CD8-positive, alpha-beta memory T cell (primary cell): ENCODE measurements at regions not wholly inside any gene's neighbourhood (a gene's known extent, or its start where the extent isn't known, plus 50 kb on each side); places are given as distances from the start of the nearest gene placed in this dataset.
A peak's percentile ranks its signal among the peaks of the same experiment; 100 is the strongest.

Experiments
- CTCF ChIA-PET: fragments of 350-600 bp; sonication (Branson Sonifier 250); formaldehyde crosslinking; loops from one replicate; lab custom pipeline; 2021; ENCODE audit warnings: antibody characterized with exemption; lab: Charles Lee
- POLR2A ChIA-PET: fragments of 350-600 bp; sonication (Branson Sonifier 250); formaldehyde crosslinking; loops from one replicate; lab custom pipeline; 2021; ENCODE audit warnings: antibody characterized with exemption; lab: Charles Lee
- DNase-seq, 5 donors: peaks; one replicate each; pipeline versions ENCODE4 v3.0.0 to v3.0.0-alpha.2; 2020 to 2022; ENCODE audit warnings: mixed read lengths in 1 of 5
- H3K27ac ChIP-seq: one replicate; pipeline ENCODE4 v1.7.0; 2013; ENCODE audit warnings: low read depth, mild to moderate bottlenecking, low read length, moderate library complexity
- H3K27me3 ChIP-seq: 2 replicates; pipeline ENCODE4 v1.7.0; 2013; ENCODE audit warnings: low read length, mild to moderate bottlenecking; ENCODE audit not compliant: insufficient read depth, poor library complexity, severe bottlenecking
- H3K36me3 ChIP-seq: 2 replicates; pipeline ENCODE4 v1.7.0; 2013; ENCODE audit warnings: mild to moderate bottlenecking, low read length, moderate library complexity; ENCODE audit not compliant: insufficient read depth
- H3K4me1 ChIP-seq: 2 replicates; pipeline ENCODE4 v1.7.0; 2013; ENCODE audit warnings: mild to moderate bottlenecking, low read length, moderate library complexity; ENCODE audit not compliant: insufficient read depth
- H3K4me3 ChIP-seq: 2 replicates; pipeline ENCODE4 v1.7.0; 2013; ENCODE audit warnings: mild to moderate bottlenecking, low read length
- H3K9me3 ChIP-seq: 2 replicates; pipeline ENCODE4 v1.7.0; 2013; ENCODE audit warnings: mild to moderate bottlenecking, low read length
- H3K27ac Mint-ChIP-seq, 8 donors: one replicate each; pipeline ENCODE4 v1.8.0; 2020 to 2021; ENCODE audit warnings: mixed read lengths in 8 of 8, mild to moderate bottlenecking in 6 of 8, inconsistent platforms in 3 of 8, moderate library complexity in 3 of 8
- H3K27me3 Mint-ChIP-seq, 2 donors: one replicate each; pipeline ENCODE4 v1.8.0; 2020 to 2021; ENCODE audit warnings: mixed read lengths in 2 of 2, mild to moderate bottlenecking in 1 of 2, moderate library complexity in 1 of 2
- H3K36me3 Mint-ChIP-seq, 3 donors: one replicate each; pipeline ENCODE4 v1.8.0; 2020 to 2021; ENCODE audit warnings: mixed read lengths in 3 of 3, inconsistent platforms in 1 of 3, mild to moderate bottlenecking in 1 of 3
- H3K4me1 Mint-ChIP-seq, 3 donors: one replicate each; pipeline ENCODE4 v1.8.0; 2020 to 2021; ENCODE audit warnings: mixed read lengths in 3 of 3, inconsistent platforms in 1 of 3, mild to moderate bottlenecking in 1 of 3
- H3K4me3 Mint-ChIP-seq, 7 donors: one replicate each; pipeline ENCODE4 v1.8.0; 2020 to 2021; ENCODE audit warnings: mixed read lengths in 7 of 7, mild to moderate bottlenecking in 6 of 7, moderate library complexity in 4 of 7, inconsistent platforms in 2 of 7
- H3K9me3 Mint-ChIP-seq, 5 donors: one replicate each; pipeline ENCODE4 v1.8.0; 2020 to 2022; ENCODE audit warnings: mixed read lengths in 5 of 5, mild to moderate bottlenecking in 3 of 5, moderate library complexity in 2 of 5, inconsistent platforms in 1 of 5

- POLR2A ChIA-PET, result interaction anchor here (0.8 to 1.8 kb wide), 2 partner anchors 9 to 64 kb away, joined by 3 to 14 read pairs; no protein-coding TSS in a partner anchor
- peak overlapping the region; percentile 73 for H3K4me3 ChIP-seq
- H3K4me1 Mint-ChIP-seq, result peaks cover 0 to 42% (median 0%) of the 10 kb centered on the region in 3 donors
- DNase-seq, result peak in 3 of 5 donors; percentile 7 to 53 (median 13)
- no peaks in the 10 kb centered on the region for H3K9me3 ChIP-seq
- H3K27ac ChIP-seq, result peak overlapping the region; percentile 47
- H3K27me3 Mint-ChIP-seq, result no peaks in the 10 kb centered on the region
- CTCF ChIA-PET, result interaction anchor here (0.9 to 3.2 kb wide), 7 partner anchors 14 to 73 kb away, joined by 3 to 27 read pairs (median 4); no protein-coding TSS in a partner anchor
- H3K9me3 Mint-ChIP-seq, result no peaks in the 10 kb centered on the region
- no peaks in the 10 kb centered on the region for H3K36me3 ChIP-seq
- H3K36me3 Mint-ChIP-seq, result peaks cover 0 to 8% (median 0%) of the 10 kb centered on the region in 3 donors
- H3K4me1 ChIP-seq, result peaks cover 22% of the 10 kb centered on the region
- H3K4me3 Mint-ChIP-seq, result peak overlapping the region in 2 of 7 donors; percentile 92 to 99
- H3K27ac Mint-ChIP-seq, result peak overlapping the region in 2 of 8 donors; percentile 91 to 95
- H3K27me3 ChIP-seq, result no peaks in the 10 kb centered on the region
Observed at GRCh38 chrY:19503092-19503449, 241.5 kb downstream of the KDM5D start.

DNA sequence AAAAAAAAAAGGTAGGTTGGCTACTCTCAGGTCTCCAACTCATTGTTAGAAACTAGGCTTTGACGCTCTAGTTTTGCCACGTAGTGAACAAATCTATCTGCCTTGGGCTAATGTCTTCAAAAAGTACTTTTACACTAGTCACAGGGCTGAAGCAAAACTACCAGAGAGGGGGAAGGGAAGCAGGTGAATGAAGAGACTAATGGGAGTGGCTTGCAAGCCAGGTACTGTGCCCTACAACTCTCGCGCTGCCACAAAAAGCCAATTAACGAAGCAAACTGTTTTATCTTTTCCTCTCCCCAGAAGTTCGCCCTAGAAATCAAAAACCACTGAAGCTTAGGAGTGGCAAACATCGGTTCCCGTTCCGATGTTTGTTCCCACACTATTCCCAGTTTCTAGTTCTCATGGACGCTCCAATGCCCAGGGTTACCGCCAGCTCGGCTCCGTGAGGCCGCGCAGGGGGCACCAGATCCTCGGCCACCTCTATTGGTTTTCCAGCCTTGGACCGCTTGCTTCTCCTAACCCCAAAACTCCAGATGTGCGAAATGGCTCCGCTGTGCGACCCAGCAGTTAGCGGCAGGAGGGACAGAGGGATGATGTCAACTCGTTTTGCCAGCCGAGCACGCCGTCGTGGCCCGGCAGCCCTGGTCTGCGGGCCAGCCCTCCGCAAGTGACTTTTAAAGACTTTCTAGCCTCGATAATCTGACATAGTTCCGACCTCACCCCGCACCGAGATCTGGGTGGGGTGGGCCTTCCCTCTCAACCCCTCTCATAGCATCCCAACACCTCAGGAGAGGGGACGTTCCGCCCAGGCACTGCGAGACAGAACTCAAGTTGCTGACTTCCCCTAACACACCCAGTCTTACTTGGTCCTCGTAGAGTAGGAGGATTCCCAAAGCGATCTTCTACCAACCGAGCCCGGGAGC, 242.1 kb downstream of the KDM5D start:
- Histone ChIP-seq H3K36me3 (no peaks in the 10 kb centered on the region), H3K27me3 (no peaks in the 10 kb centered on the region), H3K27ac (peak overlapping the region; percentile 47), H3K9me3 (no peaks in the 10 kb centered on the region), H3K4me3 (peak overlapping the region; percentile 73), H3K4me1 (peaks cover 29% of the 10 kb centered on the region)
- ChIA-PET CTCF (interaction anchor here (0.9 to 3.2 kb wide), 7 partner anchors 13 to 72 kb away, joined by 3 to 27 read pairs (median 4); no protein-coding TSS in a partner anchor), POLR2A (interaction anchor here (0.8 to 1.8 kb wide), 2 partner anchors 8 to 65 kb away, joined by 3 to 14 read pairs; no protein-coding TSS in a partner anchor)
- H3K4me1 Mint-ChIP-seq, result peaks cover 0 to 48% (median 0%) of the 10 kb centered on the region in 3 donors
- H3K27me3 Mint-ChIP-seq, result no peaks in the 10 kb centered on the region
- peak overlapping the region in 2 of 8 donors; percentile 91 to 95 for H3K27ac Mint-ChIP-seq
- H3K4me3 Mint-ChIP-seq, result peak overlapping the region in 2 of 7 donors; percentile 92 to 99
- no peaks in the 10 kb centered on the region for H3K9me3 Mint-ChIP-seq
- DNase-seq, result peak in 2 of 5 donors; percentile 1 to 45
- peaks cover 0 to 8% (median 0%) of the 10 kb centered on the region in 3 donors for H3K36me3 Mint-ChIP-seq

GRCh38 chrY:19498556-19498955, 246.0 kb downstream of the KDM5D start:
- Mint-ChIP-seq H3K27me3 (no peaks in the 10 kb centered on the region), H3K27ac (peak overlapping the region in 2 of 8 donors; percentile 83 to 95), H3K9me3 (no peaks in the 10 kb centered on the region), H3K4me1 (peaks cover 0 to 82% (median 0%) of the 10 kb centered on the region in 3 donors), H3K36me3 (peaks cover 0 to 8% (median 0%) of the 10 kb centered on the region in 3 donors), H3K4me3 (peak overlapping the region in 2 of 7 donors; percentile 54 to 79)
- H3K9me3 ChIP-seq, result no peaks in the 10 kb centered on the region
- H3K4me1 ChIP-seq, result peaks cover 41% of the 10 kb centered on the region
- ChIA-PET POLR2A (interaction anchor here (1.6 kb wide), 1 partner anchor 69 kb away, joined by 4 read pairs; no protein-coding TSS in a partner anchor), CTCF (interaction anchor here (1.2 kb wide), 1 partner anchor 65 kb away, joined by 3 read pairs; no protein-coding TSS in a partner anchor)
- H3K4me3 ChIP-seq, result peak overlapping the region; percentile 28
- H3K27me3 ChIP-seq, result no peaks in the 10 kb centered on the region
- no peaks in the 10 kb centered on the region for H3K36me3 ChIP-seq
- peak in 1 of 5 donors; percentile 41 for DNase-seq
- no peak overlapping the region for H3K27ac ChIP-seq

DNA sequence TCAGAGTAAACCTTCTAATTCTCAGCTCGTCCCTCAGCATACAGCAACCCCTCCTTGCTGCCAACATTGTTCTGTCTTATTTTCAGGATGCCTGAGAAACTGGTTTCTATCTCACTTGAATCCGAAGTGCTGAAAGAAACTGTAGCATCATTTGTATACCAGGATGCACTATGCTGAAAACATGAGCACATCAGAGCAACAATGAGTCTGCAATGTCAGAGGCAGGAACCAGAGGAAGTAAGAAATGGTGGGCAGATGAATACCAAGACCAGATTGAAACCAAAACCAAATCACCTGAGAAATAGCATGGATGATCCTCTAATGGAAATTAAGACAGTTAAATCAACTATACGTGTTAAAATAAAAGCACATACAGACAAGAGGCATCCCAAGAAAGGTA, 257.0 kb downstream of the KDM5D start:
- Histone ChIP-seq H3K4me1 (no peaks in the 10 kb centered on the region), H3K9me3 (no peaks in the 10 kb centered on the region), H3K27ac (no peak overlapping the region), H3K27me3 (no peaks in the 10 kb centered on the region), H3K4me3 (no peak overlapping the region), H3K36me3 (no peaks in the 10 kb centered on the region)
- ChIA-PET POLR2A (no interaction called here), CTCF (no interaction called here)
- Mint-ChIP-seq H3K27ac (no peak overlapping the region), H3K27me3 (no peaks in the 10 kb centered on the region), H3K36me3 (peaks cover 0 to 19% (median 0%) of the 10 kb centered on the region in 3 donors), H3K9me3 (peaks cover 0 to 4% (median 0%) of the 10 kb centered on the region in 5 donors), H3K4me1 (peaks cover 0 to 12% (median 0%) of the 10 kb centered on the region in 3 donors), H3K4me3 (no peak overlapping the region)
- no peak for DNase-seq

- H3K27ac ChIP-seq, result no peak overlapping the region
- no peak overlapping the region for H3K4me3 Mint-ChIP-seq
- H3K4me1 ChIP-seq, result no peaks in the 10 kb centered on the region
- no peaks in the 10 kb centered on the region for H3K9me3 ChIP-seq
- POLR2A ChIA-PET, result no interaction called here
- H3K4me1 Mint-ChIP-seq, result peaks cover 0 to 8% (median 0%) of the 10 kb centered on the region in 3 donors
- CTCF ChIA-PET, result no interaction called here
- peaks cover 0 to 4% (median 0%) of the 10 kb centered on the region in 5 donors for H3K9me3 Mint-ChIP-seq
- no peak for DNase-seq
- peaks cover 0 to 16% (median 0%) of the 10 kb centered on the region in 3 donors for H3K36me3 Mint-ChIP-seq
- H3K27me3 Mint-ChIP-seq, result no peaks in the 10 kb centered on the region
- no peaks in the 10 kb centered on the region for H3K27me3 ChIP-seq
- H3K27ac Mint-ChIP-seq, result no peak overlapping the region
- H3K4me3 ChIP-seq, result no peak overlapping the region
- H3K36me3 ChIP-seq, result no peaks in the 10 kb centered on the region
Observed at GRCh38 chrY:19484997-19485396, 259.5 kb downstream of the KDM5D start.

DNA sequence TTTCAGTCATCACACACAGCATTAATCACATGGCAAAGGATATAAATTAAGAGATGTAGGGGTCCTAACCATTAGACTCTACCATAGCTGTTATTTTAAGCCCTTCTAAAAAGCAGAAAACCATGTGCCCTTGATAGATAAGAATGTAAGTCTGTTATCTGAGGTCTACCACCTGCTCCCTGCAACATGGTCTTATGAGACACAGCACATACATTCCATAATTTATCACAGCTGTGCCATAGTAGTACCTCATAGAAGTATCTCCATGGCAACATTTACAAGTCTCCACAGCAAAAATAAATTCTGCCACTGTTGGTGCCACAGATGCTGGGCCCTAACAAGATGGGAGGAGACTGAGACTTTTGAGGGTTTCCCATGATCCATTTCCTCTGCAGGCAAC, 265.4 kb downstream of the KDM5D start:
- peaks cover 0 to 10% (median 0%) of the 10 kb centered on the region in 3 donors for H3K4me1 Mint-ChIP-seq
- Histone ChIP-seq H3K36me3 (no peaks in the 10 kb centered on the region), H3K27me3 (no peaks in the 10 kb centered on the region), H3K4me1 (peaks cover 15% of the 10 kb centered on the region), H3K27ac (no peak overlapping the region), H3K9me3 (no peaks in the 10 kb centered on the region), H3K4me3 (no peak overlapping the region)
- ChIA-PET CTCF (no interaction called here), POLR2A (no interaction called here)
- H3K36me3 Mint-ChIP-seq, result peaks cover 0 to 38% (median 0%) of the 10 kb centered on the region in 3 donors
- H3K4me3 Mint-ChIP-seq, result no peak overlapping the region
- H3K27me3 Mint-ChIP-seq, result no peaks in the 10 kb centered on the region
- no peak for DNase-seq
- H3K27ac Mint-ChIP-seq, result no peak overlapping the region
- H3K9me3 Mint-ChIP-seq, result no peaks in the 10 kb centered on the region

DNA sequence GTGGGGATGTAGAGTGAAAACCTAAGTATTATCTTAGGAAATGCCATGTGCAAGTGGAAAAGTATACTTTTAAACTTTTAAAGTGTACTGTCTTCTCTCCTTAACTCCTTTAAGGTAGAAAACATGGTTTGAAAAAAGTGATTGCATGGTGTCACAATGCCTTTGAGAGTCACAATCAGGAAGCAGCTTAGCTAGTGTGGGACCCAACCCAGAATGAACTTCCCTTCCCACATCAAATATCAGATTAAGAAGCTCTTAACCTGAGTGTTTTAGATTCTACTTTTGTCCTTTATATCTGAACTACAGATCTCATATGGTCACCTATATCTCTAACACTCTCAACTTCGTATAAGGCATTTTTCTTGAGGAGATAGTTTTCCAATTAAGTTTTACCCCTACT, 266.6 kb downstream of the KDM5D start:
- POLR2A ChIA-PET, result no interaction called here
- no peak overlapping the region for H3K27ac Mint-ChIP-seq

More for the DNA sequence above, 266.6 kb downstream of the KDM5D start:
- H3K4me3 ChIP-seq, result no peak overlapping the region
- H3K36me3 ChIP-seq, result no peaks in the 10 kb centered on the region
- H3K36me3 Mint-ChIP-seq, result peaks cover 0 to 42% (median 0%) of the 10 kb centered on the region in 3 donors
- no peak overlapping the region for H3K4me3 Mint-ChIP-seq
- H3K4me1 Mint-ChIP-seq, result peaks cover 0 to 10% (median 0%) of the 10 kb centered on the region in 3 donors
- H3K27ac ChIP-seq, result no peak overlapping the region
- no peaks in the 10 kb centered on the region for H3K27me3 ChIP-seq
- H3K9me3 Mint-ChIP-seq, result no peaks in the 10 kb centered on the region
- CTCF ChIA-PET, result no interaction called here
- peaks cover 15% of the 10 kb centered on the region for H3K4me1 ChIP-seq
- DNase-seq, result no peak
- no peaks in the 10 kb centered on the region for H3K27me3 Mint-ChIP-seq
- no peaks in the 10 kb centered on the region for H3K9me3 ChIP-seq
